Sigmoid colon (tissue), 3 donors: ENCODE measurements at regions not wholly inside any gene's neighbourhood (a gene's known extent, or its start where the extent isn't known, plus 50 kb on each side); places are given as distances from the start of the nearest gene placed in this dataset.

Experiments used
- CTCF ChIP-seq, 4 experiments: fragments of 450-650 bp in 3 of 4; fragments of 200-600 bp in 1 of 4; IDR thresholded peaks; one replicate each; pipeline ENCODE4 v1.5.1; 2016 to 2019; ENCODE audit warnings: antibody characterized with exemption in 4 of 4, mild to moderate bottlenecking in 3 of 4, moderate library complexity in 2 of 4
- POLR2A ChIP-seq, 2 donors: fragments of 450-650 bp; IDR thresholded peaks; one replicate each; pipeline ENCODE4 v1.6.1; 2016; ENCODE audit warnings: antibody characterized with exemption in 2 of 2, mild to moderate bottlenecking in 2 of 2, moderate library complexity in 2 of 2

GRCh38 chr10:44510379-44511115 lies 125.7 kb upstream of the CXCL12 start:
- no peak for TF ChIP-seq CTCF (IDR thresholded peaks at IDR 0.05)
- TF ChIP-seq POLR2A (IDR thresholded peaks at IDR 0.05), result no peak
